ENCODE measurements at regions not wholly inside any gene's neighbourhood (a gene's known extent, or its start where the extent isn't known, plus 50 kb on each side); places are given as distances from the start of the nearest gene placed in this dataset.

DNA sequence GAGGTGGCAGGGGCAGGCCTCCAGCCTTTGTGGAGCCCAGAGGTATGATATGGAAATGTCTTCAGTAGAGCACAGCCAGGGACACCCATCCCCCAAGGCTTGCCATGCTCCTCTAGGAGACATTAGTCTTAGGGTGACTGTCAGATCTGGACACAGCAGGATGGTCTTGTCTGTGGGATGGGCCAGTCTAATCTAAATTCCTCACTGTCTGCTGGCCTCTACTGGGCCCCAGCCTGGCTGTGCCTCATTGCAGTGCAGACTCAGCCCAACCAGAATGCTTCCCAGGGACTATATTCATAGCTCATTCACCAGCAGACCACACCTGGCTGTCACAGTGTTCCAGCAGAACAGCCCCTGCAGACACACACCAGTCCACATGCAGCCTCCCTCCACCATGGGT lies 129.5 kb upstream of the MRPS30 start:
- H3K36me3 Mint-ChIP-seq, result no peaks in the 10 kb centered on the region
- POLR2A ChIA-PET, result no interaction called here
- no peak for DNase-seq (ENCODE audit: low spot score)
- TF ChIP-seq MYBL2 (CRISPR knock-in tag; IDR thresholded peaks at IDR 0.05) (no peak), ZNF219 (CRISPR knock-in tag; IDR thresholded peaks at IDR 0.05; ENCODE audit: borderline replicate concordance) (no peak), CREB1 (CRISPR knock-in tag; IDR thresholded peaks at IDR 0.05) (no peak)
- H3K27ac Mint-ChIP-seq, result no peak overlapping the region
- CTCF ChIA-PET, result no interaction called here
- no peaks in the 10 kb centered on the region for H3K27me3 Mint-ChIP-seq (ENCODE audit: low read depth)
- no peaks in the 10 kb centered on the region for H3K4me1 Mint-ChIP-seq
- H3K4me3 Mint-ChIP-seq, result no peak overlapping the region
- no peak; the same call in 1 of the 2 replicates for ATAC-seq
- H3K9me3 Mint-ChIP-seq, result peaks cover 8% of the 10 kb centered on the region; the same call in 1 of the 2 replicates

DNA sequence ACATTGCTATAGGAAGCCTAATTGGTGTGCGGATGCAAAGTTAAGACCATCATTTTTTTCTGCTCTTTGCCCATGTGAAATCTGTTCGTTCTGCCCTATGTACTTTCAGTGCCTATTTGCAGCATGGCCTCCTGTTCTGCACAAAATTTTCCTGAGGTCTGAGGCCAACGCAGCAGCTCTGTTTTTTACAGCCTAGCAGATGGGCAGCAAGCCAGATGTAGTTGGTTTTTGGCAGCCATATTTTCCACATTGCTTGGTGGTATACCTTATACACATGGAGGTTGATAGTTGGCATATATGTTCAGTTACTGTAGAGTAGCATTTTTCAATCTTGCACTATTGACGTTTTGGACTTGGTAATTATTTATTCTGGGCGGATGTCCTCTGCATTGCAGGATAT lies 133.5 kb upstream of the MRPS30 start:
- Mint-ChIP-seq H3K4me1 (no peaks in the 10 kb centered on the region), H3K4me3 (no peak overlapping the region), H3K36me3 (peaks cover 21% of the 10 kb centered on the region), H3K27me3 (ENCODE audit: low read depth) (no peaks in the 10 kb centered on the region), H3K27ac (no peak overlapping the region), H3K9me3 (peaks cover 30% of the 10 kb centered on the region)
- ChIA-PET POLR2A (no interaction called here), CTCF (no interaction called here)
- DNase-seq (ENCODE audit: low spot score) (no peak), ATAC-seq (no peak)
- no peak for TF ChIP-seq ZBTB21 (CRISPR knock-in tag; IDR thresholded peaks at IDR 0.05; ENCODE audit: borderline replicate concordance)
- TF ChIP-seq, protein P1, sequence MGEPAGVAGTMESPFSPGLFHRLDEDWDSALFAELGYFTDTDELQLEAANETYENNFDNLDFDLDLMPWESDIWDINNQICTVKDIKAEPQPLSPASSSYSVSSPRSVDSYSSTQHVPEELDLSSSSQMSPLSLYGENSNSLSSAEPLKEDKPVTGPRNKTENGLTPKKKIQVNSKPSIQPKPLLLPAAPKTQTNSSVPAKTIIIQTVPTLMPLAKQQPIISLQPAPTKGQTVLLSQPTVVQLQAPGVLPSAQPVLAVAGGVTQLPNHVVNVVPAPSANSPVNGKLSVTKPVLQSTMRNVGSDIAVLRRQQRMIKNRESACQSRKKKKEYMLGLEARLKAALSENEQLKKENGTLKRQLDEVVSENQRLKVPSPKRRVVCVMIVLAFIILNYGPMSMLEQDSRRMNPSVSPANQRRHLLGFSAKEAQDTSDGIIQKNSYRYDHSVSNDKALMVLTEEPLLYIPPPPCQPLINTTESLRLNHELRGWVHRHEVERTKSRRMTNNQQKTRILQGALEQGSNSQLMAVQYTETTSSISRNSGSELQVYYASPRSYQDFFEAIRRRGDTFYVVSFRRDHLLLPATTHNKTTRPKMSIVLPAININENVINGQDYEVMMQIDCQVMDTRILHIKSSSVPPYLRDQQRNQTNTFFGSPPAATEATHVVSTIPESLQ (CRISPR knock-in tag; IDR thresholded peaks at IDR 0.05), result no peak
- TF ChIP-seq, protein P2, sequence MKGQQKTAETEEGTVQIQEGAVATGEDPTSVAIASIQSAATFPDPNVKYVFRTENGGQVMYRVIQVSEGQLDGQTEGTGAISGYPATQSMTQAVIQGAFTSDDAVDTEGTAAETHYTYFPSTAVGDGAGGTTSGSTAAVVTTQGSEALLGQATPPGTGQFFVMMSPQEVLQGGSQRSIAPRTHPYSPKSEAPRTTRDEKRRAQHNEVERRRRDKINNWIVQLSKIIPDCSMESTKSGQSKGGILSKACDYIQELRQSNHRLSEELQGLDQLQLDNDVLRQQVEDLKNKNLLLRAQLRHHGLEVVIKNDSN (CRISPR knock-in tag; IDR thresholded peaks at IDR 0.05), result no peak
- TF ChIP-seq, protein P3, sequence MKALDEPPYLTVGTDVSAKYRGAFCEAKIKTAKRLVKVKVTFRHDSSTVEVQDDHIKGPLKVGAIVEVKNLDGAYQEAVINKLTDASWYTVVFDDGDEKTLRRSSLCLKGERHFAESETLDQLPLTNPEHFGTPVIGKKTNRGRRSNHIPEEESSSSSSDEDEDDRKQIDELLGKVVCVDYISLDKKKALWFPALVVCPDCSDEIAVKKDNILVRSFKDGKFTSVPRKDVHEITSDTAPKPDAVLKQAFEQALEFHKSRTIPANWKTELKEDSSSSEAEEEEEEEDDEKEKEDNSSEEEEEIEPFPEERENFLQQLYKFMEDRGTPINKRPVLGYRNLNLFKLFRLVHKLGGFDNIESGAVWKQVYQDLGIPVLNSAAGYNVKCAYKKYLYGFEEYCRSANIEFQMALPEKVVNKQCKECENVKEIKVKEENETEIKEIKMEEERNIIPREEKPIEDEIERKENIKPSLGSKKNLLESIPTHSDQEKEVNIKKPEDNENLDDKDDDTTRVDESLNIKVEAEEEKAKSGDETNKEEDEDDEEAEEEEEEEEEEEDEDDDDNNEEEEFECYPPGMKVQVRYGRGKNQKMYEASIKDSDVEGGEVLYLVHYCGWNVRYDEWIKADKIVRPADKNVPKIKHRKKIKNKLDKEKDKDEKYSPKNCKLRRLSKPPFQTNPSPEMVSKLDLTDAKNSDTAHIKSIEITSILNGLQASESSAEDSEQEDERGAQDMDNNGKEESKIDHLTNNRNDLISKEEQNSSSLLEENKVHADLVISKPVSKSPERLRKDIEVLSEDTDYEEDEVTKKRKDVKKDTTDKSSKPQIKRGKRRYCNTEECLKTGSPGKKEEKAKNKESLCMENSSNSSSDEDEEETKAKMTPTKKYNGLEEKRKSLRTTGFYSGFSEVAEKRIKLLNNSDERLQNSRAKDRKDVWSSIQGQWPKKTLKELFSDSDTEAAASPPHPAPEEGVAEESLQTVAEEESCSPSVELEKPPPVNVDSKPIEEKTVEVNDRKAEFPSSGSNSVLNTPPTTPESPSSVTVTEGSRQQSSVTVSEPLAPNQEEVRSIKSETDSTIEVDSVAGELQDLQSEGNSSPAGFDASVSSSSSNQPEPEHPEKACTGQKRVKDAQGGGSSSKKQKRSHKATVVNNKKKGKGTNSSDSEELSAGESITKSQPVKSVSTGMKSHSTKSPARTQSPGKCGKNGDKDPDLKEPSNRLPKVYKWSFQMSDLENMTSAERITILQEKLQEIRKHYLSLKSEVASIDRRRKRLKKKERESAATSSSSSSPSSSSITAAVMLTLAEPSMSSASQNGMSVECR (CRISPR knock-in tag; IDR thresholded peaks at IDR 0.05; ENCODE audit: borderline replicate concordance), result no peak
- no peak for TF ChIP-seq ZNF121 (CRISPR knock-in tag; IDR thresholded peaks at IDR 0.05)
- TF ChIP-seq, protein P4, sequence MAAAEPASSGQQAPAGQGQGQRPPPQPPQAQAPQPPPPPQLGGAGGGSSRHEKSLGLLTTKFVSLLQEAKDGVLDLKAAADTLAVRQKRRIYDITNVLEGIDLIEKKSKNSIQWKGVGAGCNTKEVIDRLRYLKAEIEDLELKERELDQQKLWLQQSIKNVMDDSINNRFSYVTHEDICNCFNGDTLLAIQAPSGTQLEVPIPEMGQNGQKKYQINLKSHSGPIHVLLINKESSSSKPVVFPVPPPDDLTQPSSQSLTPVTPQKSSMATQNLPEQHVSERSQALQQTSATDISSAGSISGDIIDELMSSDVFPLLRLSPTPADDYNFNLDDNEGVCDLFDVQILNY (CRISPR knock-in tag; IDR thresholded peaks at IDR 0.05), result no peak
- no peak for TF ChIP-seq CREB1 (CRISPR knock-in tag; IDR thresholded peaks at IDR 0.05)
- TF ChIP-seq, protein P5, sequence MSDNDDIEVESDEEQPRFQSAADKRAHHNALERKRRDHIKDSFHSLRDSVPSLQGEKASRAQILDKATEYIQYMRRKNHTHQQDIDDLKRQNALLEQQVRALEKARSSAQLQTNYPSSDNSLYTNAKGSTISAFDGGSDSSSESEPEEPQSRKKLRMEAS (CRISPR knock-in tag; IDR thresholded peaks at IDR 0.05), result no peak
- TF ChIP-seq, protein P6, sequence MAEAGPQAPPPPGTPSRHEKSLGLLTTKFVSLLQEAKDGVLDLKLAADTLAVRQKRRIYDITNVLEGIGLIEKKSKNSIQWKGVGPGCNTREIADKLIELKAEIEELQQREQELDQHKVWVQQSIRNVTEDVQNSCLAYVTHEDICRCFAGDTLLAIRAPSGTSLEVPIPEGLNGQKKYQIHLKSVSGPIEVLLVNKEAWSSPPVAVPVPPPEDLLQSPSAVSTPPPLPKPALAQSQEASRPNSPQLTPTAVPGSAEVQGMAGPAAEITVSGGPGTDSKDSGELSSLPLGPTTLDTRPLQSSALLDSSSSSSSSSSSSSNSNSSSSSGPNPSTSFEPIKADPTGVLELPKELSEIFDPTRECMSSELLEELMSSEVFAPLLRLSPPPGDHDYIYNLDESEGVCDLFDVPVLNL (CRISPR knock-in tag; IDR thresholded peaks at IDR 0.05; ENCODE audit: borderline replicate concordance, low read depth), result no peak

GRCh38 chr5:44674461-44674860 lies 134.3 kb upstream of the MRPS30 start:
- H3K27ac Mint-ChIP-seq, result no peak overlapping the region
- H3K9me3 Mint-ChIP-seq, result peaks cover 32% of the 10 kb centered on the region
- ATAC-seq, result no peak
- H3K36me3 Mint-ChIP-seq, result peaks cover 27% of the 10 kb centered on the region
- ChIA-PET CTCF (no interaction called here), POLR2A (no interaction called here)
- no peak for DNase-seq (ENCODE audit: low spot score)
- no peaks in the 10 kb centered on the region for H3K27me3 Mint-ChIP-seq (ENCODE audit: low read depth)
- no peaks in the 10 kb centered on the region for H3K4me1 Mint-ChIP-seq
- no peak overlapping the region for H3K4me3 Mint-ChIP-seq
- TF ChIP-seq NR2C2 (CRISPR knock-in tag; IDR thresholded peaks at IDR 0.05) (no peak), JAZF1 (CRISPR knock-in tag; IDR thresholded peaks at IDR 0.05) (no peak), ZNF512 (CRISPR knock-in tag; IDR thresholded peaks at IDR 0.05; ENCODE audit: borderline replicate concordance) (no peak)
- TF ChIP-seq, protein P7, sequence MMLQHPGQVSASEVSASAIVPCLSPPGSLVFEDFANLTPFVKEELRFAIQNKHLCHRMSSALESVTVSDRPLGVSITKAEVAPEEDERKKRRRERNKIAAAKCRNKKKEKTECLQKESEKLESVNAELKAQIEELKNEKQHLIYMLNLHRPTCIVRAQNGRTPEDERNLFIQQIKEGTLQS (CRISPR knock-in tag; conservative IDR thresholded peaks at IDR 0.05), result no peak
- TF ChIP-seq, protein P6 (CRISPR knock-in tag; IDR thresholded peaks at IDR 0.05; ENCODE audit: borderline replicate concordance, low read depth), result no peak
- TF ChIP-seq, protein P8, sequence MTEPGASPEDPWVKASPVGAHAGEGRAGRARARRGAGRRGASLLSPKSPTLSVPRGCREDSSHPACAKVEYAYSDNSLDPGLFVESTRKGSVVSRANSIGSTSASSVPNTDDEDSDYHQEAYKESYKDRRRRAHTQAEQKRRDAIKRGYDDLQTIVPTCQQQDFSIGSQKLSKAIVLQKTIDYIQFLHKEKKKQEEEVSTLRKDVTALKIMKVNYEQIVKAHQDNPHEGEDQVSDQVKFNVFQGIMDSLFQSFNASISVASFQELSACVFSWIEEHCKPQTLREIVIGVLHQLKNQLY (CRISPR knock-in tag; IDR thresholded peaks at IDR 0.05), result no peak
